ENCODE measurements at regions not wholly inside any gene's neighbourhood (a gene's known extent, or its start where the extent isn't known, plus 50 kb on each side); places are given as distances from the start of the nearest gene placed in this dataset.

DNA sequence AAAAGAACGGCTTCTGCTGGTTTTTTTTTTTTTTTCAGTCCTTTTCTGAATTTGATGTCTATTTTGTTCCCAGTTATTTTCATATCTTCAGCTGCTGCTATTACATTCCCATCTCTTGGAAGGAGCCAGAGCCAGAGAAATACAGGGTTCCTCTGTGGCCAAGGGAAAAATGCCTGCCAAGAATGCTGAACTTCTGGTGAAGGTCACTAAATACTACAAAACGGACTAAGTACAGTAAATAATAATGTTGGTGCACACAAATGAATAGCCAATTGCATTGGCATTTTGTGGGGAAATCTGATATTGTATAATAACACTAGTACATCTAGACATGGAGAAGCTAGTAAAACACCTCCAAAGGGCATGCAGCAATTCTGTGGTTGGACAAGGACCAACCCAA is 56.3 kb upstream of the ZEB1 start:
- no peaks in the 10 kb centered on the region for H3K36me3 ChIP-seq (ENCODE audit: control insufficient read depth, insufficient read depth, low read length)
- no peaks in the 10 kb centered on the region for H3K27me3 ChIP-seq (ENCODE audit: control insufficient read depth, insufficient read depth, low read length)
- no peaks in the 10 kb centered on the region for H3K9me3 ChIP-seq (ENCODE audit: control insufficient read depth, insufficient read depth, low read length)
- no peak overlapping the region for H3K9ac ChIP-seq (ENCODE audit: low read depth, low read length)
- H3K4me1 ChIP-seq (ENCODE audit: control insufficient read depth, insufficient read depth, low read length) = no peaks in the 10 kb centered on the region
- no peak overlapping the region for H3K4me3 ChIP-seq (ENCODE audit: low read depth, low read length)

DNA sequence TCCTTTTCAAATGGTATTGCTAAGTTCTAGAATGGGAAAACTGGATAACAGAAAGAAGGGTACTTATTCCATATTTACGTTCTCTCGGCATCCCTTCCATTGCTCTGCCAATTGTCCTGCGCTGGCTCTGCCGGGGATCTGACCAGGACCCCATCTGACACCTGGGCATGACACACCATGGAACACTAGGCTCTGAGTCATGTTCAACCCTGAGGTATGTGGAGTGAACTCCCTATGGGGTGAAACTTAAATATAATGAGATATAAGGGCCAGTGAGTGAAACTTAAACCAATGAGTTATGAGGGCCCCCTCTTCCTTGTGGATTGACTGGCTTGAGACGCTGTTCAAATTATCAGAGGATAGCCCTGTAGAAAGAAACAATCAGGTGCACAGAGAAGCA is 55.1 kb upstream of the ZEB1 start:
- H3K36me3 ChIP-seq (ENCODE audit: control insufficient read depth, insufficient read depth, low read length) = no peaks in the 10 kb centered on the region
- no peaks in the 10 kb centered on the region for H3K4me1 ChIP-seq (ENCODE audit: control insufficient read depth, insufficient read depth, low read length)
- H3K9me3 ChIP-seq (ENCODE audit: control insufficient read depth, insufficient read depth, low read length) = no peaks in the 10 kb centered on the region
- no peak overlapping the region for H3K4me3 ChIP-seq (ENCODE audit: low read depth, low read length)
- no peaks in the 10 kb centered on the region for H3K27me3 ChIP-seq (ENCODE audit: control insufficient read depth, insufficient read depth, low read length)
- no peak overlapping the region for H3K9ac ChIP-seq (ENCODE audit: low read depth, low read length)

DNA sequence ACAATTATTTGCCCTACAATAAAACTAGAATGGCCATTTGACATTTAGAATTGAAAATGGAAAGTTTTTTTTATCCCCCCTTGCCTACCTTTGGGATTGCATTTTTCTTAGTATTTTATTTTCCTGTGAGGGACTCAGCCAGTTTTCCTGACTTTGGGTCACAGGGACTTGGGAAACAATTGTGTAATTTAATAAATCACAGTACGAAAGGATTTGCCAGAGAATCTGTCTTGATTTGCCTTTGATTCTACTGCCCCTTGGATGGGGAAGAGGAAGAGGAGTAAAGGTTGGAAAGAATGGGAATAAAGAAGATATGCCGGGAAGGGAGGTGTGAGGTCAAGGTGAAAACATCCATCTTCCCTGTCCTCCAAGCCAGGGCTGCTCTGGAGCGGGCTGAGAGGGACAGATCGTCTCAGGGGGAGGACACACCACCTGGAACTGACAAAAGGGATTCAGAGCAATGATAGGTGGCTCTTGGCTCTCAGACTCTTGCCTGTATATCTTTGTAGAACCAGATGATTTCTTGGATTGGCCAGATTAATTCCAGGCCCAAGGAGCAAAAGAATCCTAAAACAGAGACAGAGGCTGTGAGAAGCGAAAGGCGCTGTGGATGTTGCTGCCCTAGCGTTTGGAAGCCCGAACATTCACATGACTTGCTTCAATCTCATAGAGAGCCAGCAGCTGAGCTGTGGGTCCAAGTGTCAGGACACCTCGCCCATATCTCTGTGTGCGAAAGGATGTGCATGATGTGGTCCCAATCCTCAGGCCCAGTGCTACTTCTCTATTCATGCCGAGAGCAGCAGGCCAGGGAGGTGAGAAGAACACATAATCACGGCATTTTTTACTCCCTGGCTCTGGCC is 50.3 kb upstream of the ZEB1 start:
- H3K4me1 ChIP-seq (ENCODE audit: control insufficient read depth, insufficient read depth, low read length) = no peaks in the 10 kb centered on the region
- no peaks in the 10 kb centered on the region for H3K9me3 ChIP-seq (ENCODE audit: control insufficient read depth, insufficient read depth, low read length)
- H3K36me3 ChIP-seq (ENCODE audit: control insufficient read depth, insufficient read depth, low read length) = no peaks in the 10 kb centered on the region
- no peak overlapping the region for H3K9ac ChIP-seq (ENCODE audit: low read depth, low read length)
- no peak overlapping the region for H3K4me3 ChIP-seq (ENCODE audit: low read depth, low read length)
- H3K27me3 ChIP-seq (ENCODE audit: control insufficient read depth, insufficient read depth, low read length) = no peaks in the 10 kb centered on the region

Measured in iPS-15b (cell line).